NCI-H1436 treated with DMSO at 0.1 percent for 48 hours (cell line): ENCODE measurements at regions not wholly inside any gene's neighbourhood (a gene's known extent, or its start where the extent isn't known, plus 50 kb on each side); places are given as distances from the start of the nearest gene placed in this dataset.

Source experiments
- DNase-seq: peaks from one replicate; lab custom pipeline; 2025; lab: John Stamatoyannopoulos, UW

- DNase-seq, result no peak
Observed at GRCh38 chr3:31142543-31142942, 248.1 kb upstream of the GADL1 start.

GRCh38 chr3:31145062-31145461 lies 250.6 kb upstream of the GADL1 start:
- DNase-seq, result no peak

GRCh38 chr3:31147550-31147949 lies 253.1 kb upstream of the GADL1 start:
- no peak for DNase-seq

GRCh38 chr3:31157047-31157694 lies 262.7 kb upstream of the GADL1 start:
- DNase-seq, result no peak

GRCh38 chr3:31157893-31158620 lies 263.6 kb upstream of the GADL1 start:
- no peak for DNase-seq

GRCh38 chr3:31159331-31160039 lies 265.0 kb upstream of the GADL1 start:
- DNase-seq, result no peak

- DNase-seq, result no peak
Observed at GRCh38 chr3:31161889-31162288, 267.4 kb upstream of the GADL1 start.

- DNase-seq, result no peak
Observed at GRCh38 chr3:31164381-31164780, 269.9 kb upstream of the GADL1 start.

GRCh38 chr3:31165399-31165860 lies 271.0 kb upstream of the GADL1 start:
- peak; percentile 55 for DNase-seq

GRCh38 chr3:31166249-31166885 lies 271.9 kb upstream of the GADL1 start:
- DNase-seq, result no peak

GRCh38 chr3:31167666-31168065 lies 273.2 kb upstream of the GADL1 start:
- no peak for DNase-seq

- DNase-seq, result no peak
Observed at GRCh38 chr3:31170932-31171670, 276.6 kb upstream of the GADL1 start.

- DNase-seq, result no peak
Observed at GRCh38 chr3:31172336-31172735, 277.9 kb upstream of the GADL1 start.

- DNase-seq, result no peak
Observed at GRCh38 chr3:31173118-31173718, 278.8 kb upstream of the GADL1 start.

- DNase-seq, result no peak
Observed at GRCh38 chr3:31174079-31174478, 279.6 kb upstream of the GADL1 start.

GRCh38 chr3:31176045-31176444 lies 281.6 kb upstream of the GADL1 start:
- no peak for DNase-seq

GRCh38 chr3:31178467-31178866 lies 284.0 kb upstream of the GADL1 start:
- no peak for DNase-seq

GRCh38 chr3:31179768-31180167 lies 285.3 kb upstream of the GADL1 start:
- no peak for DNase-seq

- DNase-seq, result no peak
Observed at GRCh38 chr3:31180274-31180673, 285.8 kb upstream of the GADL1 start.

- DNase-seq, result no peak
Observed at GRCh38 chr3:31181661-31182060, 287.2 kb upstream of the GADL1 start.

- DNase-seq, result no peak
Observed at GRCh38 chr3:31182661-31183060, 288.2 kb upstream of the GADL1 start.
